ENCODE measurements at regions not wholly inside any gene's neighbourhood (a gene's known extent, or its start where the extent isn't known, plus 50 kb on each side); places are given as distances from the start of the nearest gene placed in this dataset.

GRCh38 chr3:84100861-84101260 is 857.9 kb upstream of the CADM2 start:
- WGBS: 58% methylated on average over 2 of the region's 2 CpGs
- Histone ChIP-seq H3K27me3 (ENCODE audit: control insufficient read depth in 4 of 4, insufficient read depth in 4 of 4, low read length in 3 of 4) (no peaks in the 10 kb centered on the region), H3K9me3 (ENCODE audit: control insufficient read depth in 4 of 4, low read length in 3 of 4) (peaks cover 0 to 4% (median 0%) of the 10 kb centered on the region in 4 donors), H3K4me1 (ENCODE audit: control insufficient read depth in 4 of 4, insufficient read depth in 4 of 4, low read length in 3 of 4) (no peaks in the 10 kb centered on the region), H3K4me3 (ENCODE audit: low read depth in 1 of 3, low read length in 3 of 3) (no peak overlapping the region), H3K36me3 (ENCODE audit: control insufficient read depth in 4 of 4, insufficient read depth in 3 of 4, low read depth in 1 of 4, low read length in 3 of 4) (no peaks in the 10 kb centered on the region), H3K9ac (ENCODE audit: low read depth in 1 of 2, low read length in 2 of 2) (no peak overlapping the region), H3K27ac (ENCODE audit: low read depth in 1 of 2, low read length in 2 of 2) (no peak overlapping the region)
- TF ChIP-seq, protein P1, sequence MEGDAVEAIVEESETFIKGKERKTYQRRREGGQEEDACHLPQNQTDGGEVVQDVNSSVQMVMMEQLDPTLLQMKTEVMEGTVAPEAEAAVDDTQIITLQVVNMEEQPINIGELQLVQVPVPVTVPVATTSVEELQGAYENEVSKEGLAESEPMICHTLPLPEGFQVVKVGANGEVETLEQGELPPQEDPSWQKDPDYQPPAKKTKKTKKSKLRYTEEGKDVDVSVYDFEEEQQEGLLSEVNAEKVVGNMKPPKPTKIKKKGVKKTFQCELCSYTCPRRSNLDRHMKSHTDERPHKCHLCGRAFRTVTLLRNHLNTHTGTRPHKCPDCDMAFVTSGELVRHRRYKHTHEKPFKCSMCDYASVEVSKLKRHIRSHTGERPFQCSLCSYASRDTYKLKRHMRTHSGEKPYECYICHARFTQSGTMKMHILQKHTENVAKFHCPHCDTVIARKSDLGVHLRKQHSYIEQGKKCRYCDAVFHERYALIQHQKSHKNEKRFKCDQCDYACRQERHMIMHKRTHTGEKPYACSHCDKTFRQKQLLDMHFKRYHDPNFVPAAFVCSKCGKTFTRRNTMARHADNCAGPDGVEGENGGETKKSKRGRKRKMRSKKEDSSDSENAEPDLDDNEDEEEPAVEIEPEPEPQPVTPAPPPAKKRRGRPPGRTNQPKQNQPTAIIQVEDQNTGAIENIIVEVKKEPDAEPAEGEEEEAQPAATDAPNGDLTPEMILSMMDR (IDR thresholded peaks at IDR 0.05; ENCODE audit: low read depth, low read length, missing input control): no peak
- no peak for TF ChIP-seq NR2F2 (IDR thresholded peaks at IDR 0.05)
- TF ChIP-seq ZBTB33 (IDR thresholded peaks at IDR 0.05): no peak
- no peak for TF ChIP-seq HNF4A (conservative IDR thresholded peaks at IDR 0.05)
- TF ChIP-seq RAD21 (IDR thresholded peaks at IDR 0.05): no peak
- DNase-seq (ENCODE audit: low spot score): no peak

- H3K9ac ChIP-seq (ENCODE audit: low read depth in 1 of 2, low read length in 2 of 2): no peak overlapping the region
- H3K4me3 ChIP-seq (ENCODE audit: low read depth in 1 of 3, low read length in 3 of 3): no peak overlapping the region
- H3K9me3 ChIP-seq (ENCODE audit: control insufficient read depth in 4 of 4, low read length in 3 of 4): no peaks in the 10 kb centered on the region
- 31% methylated on average over 4 of the region's 4 CpGs for WGBS
- TF ChIP-seq, protein P1 (IDR thresholded peaks at IDR 0.05; ENCODE audit: low read depth, low read length, missing input control): no peak
- TF ChIP-seq, protein P2, sequence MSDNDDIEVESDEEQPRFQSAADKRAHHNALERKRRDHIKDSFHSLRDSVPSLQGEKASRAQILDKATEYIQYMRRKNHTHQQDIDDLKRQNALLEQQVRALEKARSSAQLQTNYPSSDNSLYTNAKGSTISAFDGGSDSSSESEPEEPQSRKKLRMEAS (IDR thresholded peaks at IDR 0.05): no peak
- no peak for TF ChIP-seq REST (IDR thresholded peaks at IDR 0.05)
- no peak for TF ChIP-seq FOXA2 (IDR thresholded peaks at IDR 0.05)
- no peak for TF ChIP-seq SP1 (IDR thresholded peaks at IDR 0.05)
- TF ChIP-seq TAF1 (conservative IDR thresholded peaks at IDR 0.05): no peak
- TF ChIP-seq HNF4A (conservative IDR thresholded peaks at IDR 0.05): no peak
- TF ChIP-seq GABPA (IDR thresholded peaks at IDR 0.05 in 1 of 2, conservative IDR thresholded peaks at IDR 0.05 in 1 of 2): no peak
- TF ChIP-seq HNF4G (IDR thresholded peaks at IDR 0.05): no peak
- no peak for TF ChIP-seq NR2F2 (IDR thresholded peaks at IDR 0.05)
- TF ChIP-seq, protein P3, sequence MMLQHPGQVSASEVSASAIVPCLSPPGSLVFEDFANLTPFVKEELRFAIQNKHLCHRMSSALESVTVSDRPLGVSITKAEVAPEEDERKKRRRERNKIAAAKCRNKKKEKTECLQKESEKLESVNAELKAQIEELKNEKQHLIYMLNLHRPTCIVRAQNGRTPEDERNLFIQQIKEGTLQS (IDR thresholded peaks at IDR 0.05): no peak
- TF ChIP-seq JUND (IDR thresholded peaks at IDR 0.05): no peak
- H3K36me3 ChIP-seq (ENCODE audit: control insufficient read depth in 4 of 4, insufficient read depth in 3 of 4, low read depth in 1 of 4, low read length in 3 of 4): no peaks in the 10 kb centered on the region
- H3K27ac ChIP-seq (ENCODE audit: low read depth in 1 of 2, low read length in 2 of 2): no peak overlapping the region
- no peaks in the 10 kb centered on the region for H3K4me1 ChIP-seq (ENCODE audit: control insufficient read depth in 4 of 4, insufficient read depth in 4 of 4, low read length in 3 of 4)
- H3K27me3 ChIP-seq (ENCODE audit: control insufficient read depth in 4 of 4, insufficient read depth in 4 of 4, low read length in 3 of 4): no peaks in the 10 kb centered on the region
- no peak for DNase-seq (ENCODE audit: low spot score)
Observed at GRCh38 chr3:84108442-84108971, 850.3 kb upstream of the CADM2 start.

Data from liver (tissue), 8 donors.